D721Med (cell line): ENCODE measurements at regions not wholly inside any gene's neighbourhood (a gene's known extent, or its start where the extent isn't known, plus 50 kb on each side); places are given as distances from the start of the nearest gene placed in this dataset.

ENCODE experiments used
- DNase-seq: peaks from one replicate; pipeline ENCODE4 v3.0.0; 2011; ENCODE audit warnings: low spot score; ENCODE audit not compliant: insufficient read length
- FAIRE-seq: peaks from 2 replicates; lab custom pipeline; 2011; peaks lifted over from hg19 to GRCh38; lab: Jason Lieb, UNC
- CTCF ChIP-seq: IDR thresholded peaks from 2 replicates; pipeline ENCODE4 v1.5.1; 2012; ENCODE audit warnings: mild to moderate bottlenecking, control low read depth; ENCODE audit not compliant: insufficient read depth; ENCODE audit errors: missing control alignments

- DNase-seq (no peak), FAIRE-seq (no peak)
- no peak for TF ChIP-seq CTCF
Measured at GRCh38 chr14:50036211-50036610, 80.2 kb downstream of the VCPKMT start.

GRCh38 chr14:50036637-50037036, 79.7 kb downstream of the VCPKMT start:
- DNase-seq (no peak), FAIRE-seq (no peak)
- no peak for TF ChIP-seq CTCF

GRCh38 chr14:50037240-50037639, 79.1 kb downstream of the VCPKMT start:
- no peak for DNase-seq
- no peak for FAIRE-seq
- TF ChIP-seq CTCF = no peak

- FAIRE-seq (no peak), DNase-seq (no peak)
- no peak for TF ChIP-seq CTCF
Measured at GRCh38 chr14:50037852-50038251, 78.5 kb downstream of the VCPKMT start.

GRCh38 chr14:50038398-50039119, 77.8 kb downstream of the VCPKMT start:
- DNase-seq (no peak), FAIRE-seq (no peak)
- no peak for TF ChIP-seq CTCF

GRCh38 chr14:50039120-50039517, 77.3 kb downstream of the VCPKMT start:
- no peak for TF ChIP-seq CTCF
- DNase-seq (no peak), FAIRE-seq (no peak)

GRCh38 chr14:50039734-50040400, 76.5 kb downstream of the VCPKMT start:
- FAIRE-seq (no peak), DNase-seq (no peak)
- no peak for TF ChIP-seq CTCF
